ELR (cell line): ENCODE measurements at regions not wholly inside any gene's neighbourhood (a gene's known extent, or its start where the extent isn't known, plus 50 kb on each side); places are given as distances from the start of the nearest gene placed in this dataset.
"Not testable (repeated sequence)": the region's sequence is repeated elsewhere in the genome, so short reads cannot be mapped to it uniquely, and the experiment has no call there.

Experiments used
- DNase-seq: peaks from one replicate; pipeline ENCODE4 v3.0.0-alpha.2; 2015; ENCODE audit warnings: low read depth

GRCh38 chrX:1778817-1779216 lies 164.0 kb downstream of the ASMT start:
- peak; percentile 14 for DNase-seq

GRCh38 chrX:1779626-1780025 lies 164.8 kb downstream of the ASMT start:
- no peak for DNase-seq

GRCh38 chrX:1781766-1782165 lies 166.9 kb downstream of the ASMT start:
- DNase-seq: no peak

GRCh38 chrX:1784773-1785172 lies 169.9 kb downstream of the ASMT start:
- DNase-seq: no peak

- no peak for DNase-seq
These were observed 173.5 kb downstream of the ASMT start for GRCh38 chrX:1788300-1788911.

GRCh38 chrX:1792636-1793035 lies 177.8 kb downstream of the ASMT start:
- DNase-seq: no peak

GRCh38 chrX:1794586-1794985 lies 179.7 kb downstream of the ASMT start:
- DNase-seq: no peak

- DNase-seq: no peak
These were observed 188.1 kb downstream of the ASMT start for GRCh38 chrX:1802912-1803311.

GRCh38 chrX:1803741-1804140 lies 188.9 kb downstream of the ASMT start:
- no peak for DNase-seq

- DNase-seq: peak; percentile 2
These were observed 192.5 kb downstream of the ASMT start for GRCh38 chrX:1807301-1807731.

- DNase-seq: no peak
These were observed 194.7 kb downstream of the ASMT start for GRCh38 chrX:1809581-1809980.

GRCh38 chrX:1813809-1814208 lies 198.9 kb downstream of the ASMT start:
- DNase-seq: no peak

- no peak for DNase-seq
These were observed 200.8 kb downstream of the ASMT start for GRCh38 chrX:1815456-1816175.

- DNase-seq: not testable (repeated sequence)
These were observed 201.6 kb downstream of the ASMT start for GRCh38 chrX:1816387-1816982.

- DNase-seq: no peak
These were observed 207.0 kb downstream of the ASMT start for GRCh38 chrX:1821846-1822245.

- DNase-seq: no peak
These were observed 210.0 kb downstream of the ASMT start for GRCh38 chrX:1824855-1825254.

- DNase-seq: no peak
These were observed 218.9 kb downstream of the ASMT start for GRCh38 chrX:1833656-1834360.

GRCh38 chrX:1835056-1835455 lies 220.2 kb downstream of the ASMT start:
- no peak for DNase-seq

- DNase-seq: no peak
These were observed 221.8 kb downstream of the ASMT start for GRCh38 chrX:1836683-1837082.

GRCh38 chrX:1841746-1842145 lies 226.9 kb downstream of the ASMT start:
- DNase-seq: no peak

- not testable (repeated sequence) for DNase-seq
These were observed 232.1 kb downstream of the ASMT start for GRCh38 chrX:1847000-1847399.

- DNase-seq: not testable (repeated sequence)
These were observed 232.9 kb downstream of the ASMT start for GRCh38 chrX:1847790-1848189.

GRCh38 chrX:1851527-1851926 lies 236.7 kb downstream of the ASMT start:
- no peak for DNase-seq
